ENCODE measurements at regions not wholly inside any gene's neighbourhood (a gene's known extent, or its start where the extent isn't known, plus 50 kb on each side); places are given as distances from the start of the nearest gene placed in this dataset.

- TF ChIP-seq, protein P1, sequence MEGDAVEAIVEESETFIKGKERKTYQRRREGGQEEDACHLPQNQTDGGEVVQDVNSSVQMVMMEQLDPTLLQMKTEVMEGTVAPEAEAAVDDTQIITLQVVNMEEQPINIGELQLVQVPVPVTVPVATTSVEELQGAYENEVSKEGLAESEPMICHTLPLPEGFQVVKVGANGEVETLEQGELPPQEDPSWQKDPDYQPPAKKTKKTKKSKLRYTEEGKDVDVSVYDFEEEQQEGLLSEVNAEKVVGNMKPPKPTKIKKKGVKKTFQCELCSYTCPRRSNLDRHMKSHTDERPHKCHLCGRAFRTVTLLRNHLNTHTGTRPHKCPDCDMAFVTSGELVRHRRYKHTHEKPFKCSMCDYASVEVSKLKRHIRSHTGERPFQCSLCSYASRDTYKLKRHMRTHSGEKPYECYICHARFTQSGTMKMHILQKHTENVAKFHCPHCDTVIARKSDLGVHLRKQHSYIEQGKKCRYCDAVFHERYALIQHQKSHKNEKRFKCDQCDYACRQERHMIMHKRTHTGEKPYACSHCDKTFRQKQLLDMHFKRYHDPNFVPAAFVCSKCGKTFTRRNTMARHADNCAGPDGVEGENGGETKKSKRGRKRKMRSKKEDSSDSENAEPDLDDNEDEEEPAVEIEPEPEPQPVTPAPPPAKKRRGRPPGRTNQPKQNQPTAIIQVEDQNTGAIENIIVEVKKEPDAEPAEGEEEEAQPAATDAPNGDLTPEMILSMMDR (IDR thresholded peaks at IDR 0.05), result no peak
- TF ChIP-seq POLR2A (IDR thresholded peaks at IDR 0.05), result no peak
Observed at GRCh38 chr10:89829887-89830269, 128.5 kb downstream of the KIF20B start.

All from body of pancreas (tissue), 4 donors.